ENCODE measurements at regions not wholly inside any gene's neighbourhood (a gene's known extent, or its start where the extent isn't known, plus 50 kb on each side); places are given as distances from the start of the nearest gene placed in this dataset.
"Not testable (repeated sequence)": the region's sequence is repeated elsewhere in the genome, so short reads cannot be mapped to it uniquely, and the experiment has no call there.

GRCh38 chr2:16726147-16726546 is 60.5 kb upstream of the CYRIA start:
- H3K9me2 ChIP-seq (replicated peaks; ENCODE audit: insufficient read depth): no peaks in the 10 kb centered on the region
- WGBS (ENCODE audit: low lambda C conversion rate, missing lambda C conversion rate): 87% methylated on average over 2 of the region's 2 CpGs
- no peaks in the 10 kb centered on the region for H3K9me3 ChIP-seq (ENCODE audit: low read depth)
- no peaks in the 10 kb centered on the region for H3K4me1 ChIP-seq (ENCODE audit: insufficient read depth)
- H2AFZ ChIP-seq: no peak overlapping the region
- H3K4me2 ChIP-seq: no peak overlapping the region
- no peaks in the 10 kb centered on the region for H4K20me1 ChIP-seq (ENCODE audit: insufficient read depth, poor library complexity, severe bottlenecking)
- no peaks in the 10 kb centered on the region for H3K36me3 ChIP-seq (replicated peaks; ENCODE audit: insufficient read depth, low read depth)
- no peaks in the 10 kb centered on the region for H3K79me2 ChIP-seq
- DNase-seq (ENCODE audit: low spot score): no peak
- H3K4me3 ChIP-seq: no peak overlapping the region
- H3K27me3 ChIP-seq: peaks cover 6% of the 10 kb centered on the region
- no peak overlapping the region for H3K27ac ChIP-seq
- TF ChIP-seq EZH2 (IDR thresholded peaks at IDR 0.05; ENCODE audit: borderline replicate concordance) (no peak), EZH2phosphoT487 (IDR thresholded peaks at IDR 0.05; ENCODE audit: low read depth, severe bottlenecking, unreplicated experiment) (no peak), CTCF (IDR thresholded peaks at IDR 0.05; ENCODE audit: poor library complexity) (no peak)

DNA sequence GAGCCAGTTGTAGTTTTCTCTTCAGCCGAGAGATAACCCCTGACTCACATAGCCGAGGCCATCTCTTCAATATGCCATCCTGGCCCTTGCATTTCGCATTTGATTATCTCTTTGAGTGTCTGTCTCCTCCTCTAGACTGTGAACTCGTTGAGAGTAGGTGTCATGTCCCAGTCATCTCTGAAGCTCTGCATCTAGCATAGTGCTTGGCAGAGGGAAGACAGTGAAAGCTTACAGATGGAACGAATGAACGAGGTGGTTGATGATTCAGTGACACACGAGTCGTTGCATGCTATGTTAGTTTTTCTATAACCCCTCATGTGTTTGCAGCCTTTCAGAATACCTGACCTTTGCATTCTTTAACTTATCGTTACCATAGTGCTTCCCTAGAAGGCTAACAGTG is 59.9 kb upstream of the CYRIA start:
- H3K79me2 ChIP-seq: no peaks in the 10 kb centered on the region
- no peak overlapping the region for H3K4me3 ChIP-seq
- DNase-seq (ENCODE audit: low spot score): no peak
- no peak overlapping the region for H3K27ac ChIP-seq
- no peaks in the 10 kb centered on the region for H3K9me2 ChIP-seq (replicated peaks; ENCODE audit: insufficient read depth)
- H3K27me3 ChIP-seq: peaks cover 10% of the 10 kb centered on the region
- no peaks in the 10 kb centered on the region for H3K36me3 ChIP-seq (replicated peaks; ENCODE audit: insufficient read depth, low read depth)
- no peak overlapping the region for H2AFZ ChIP-seq
- H4K20me1 ChIP-seq (ENCODE audit: insufficient read depth, poor library complexity, severe bottlenecking): no peaks in the 10 kb centered on the region
- 70% methylated on average over 9 of the region's 9 CpGs for WGBS (ENCODE audit: low lambda C conversion rate, missing lambda C conversion rate)
- no peaks in the 10 kb centered on the region for H3K4me1 ChIP-seq (ENCODE audit: insufficient read depth)
- no peaks in the 10 kb centered on the region for H3K9me3 ChIP-seq (ENCODE audit: low read depth)
- TF ChIP-seq EZH2phosphoT487 (IDR thresholded peaks at IDR 0.05; ENCODE audit: low read depth, severe bottlenecking, unreplicated experiment) (no peak), EZH2 (IDR thresholded peaks at IDR 0.05; ENCODE audit: borderline replicate concordance) (no peak), CTCF (IDR thresholded peaks at IDR 0.05; ENCODE audit: poor library complexity) (no peak)
- no peak overlapping the region for H3K4me2 ChIP-seq

DNA sequence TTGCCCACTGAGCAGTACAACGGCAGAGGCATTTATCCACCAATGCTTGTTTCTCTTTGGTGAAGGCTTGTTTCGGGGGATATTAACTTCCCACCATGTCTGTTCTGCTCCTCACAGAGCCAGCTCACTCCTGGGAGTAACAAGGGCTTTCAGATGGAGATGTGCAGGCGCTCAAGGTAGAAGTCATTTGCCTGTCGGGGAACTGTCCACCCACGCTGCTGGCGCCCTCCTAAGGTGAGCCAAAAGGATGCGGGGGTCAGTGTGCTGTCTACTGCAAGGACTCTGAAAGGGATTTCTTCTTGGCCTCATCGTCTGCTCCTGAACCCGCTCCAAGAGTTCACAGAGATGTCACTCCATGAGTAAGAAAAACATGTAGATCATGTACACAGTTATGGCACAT is 57.0 kb upstream of the CYRIA start:
- Histone ChIP-seq H3K9me2 (replicated peaks; ENCODE audit: insufficient read depth) (no peaks in the 10 kb centered on the region), H3K27me3 (peaks cover 10% of the 10 kb centered on the region), H3K27ac (no peak overlapping the region), H3K4me1 (ENCODE audit: insufficient read depth) (no peaks in the 10 kb centered on the region), H3K79me2 (no peaks in the 10 kb centered on the region), H3K36me3 (replicated peaks; ENCODE audit: insufficient read depth, low read depth) (no peaks in the 10 kb centered on the region), H3K4me3 (no peak overlapping the region), H3K4me2 (no peak overlapping the region), H2AFZ (no peak overlapping the region), H4K20me1 (ENCODE audit: insufficient read depth, poor library complexity, severe bottlenecking) (no peaks in the 10 kb centered on the region), H3K9me3 (ENCODE audit: low read depth) (no peaks in the 10 kb centered on the region)
- WGBS (ENCODE audit: low lambda C conversion rate, missing lambda C conversion rate): 55% methylated on average over 9 of the region's 9 CpGs
- DNase-seq (ENCODE audit: low spot score): no peak
- TF ChIP-seq EZH2 (IDR thresholded peaks at IDR 0.05; ENCODE audit: borderline replicate concordance): no peak
- TF ChIP-seq EZH2phosphoT487 (IDR thresholded peaks at IDR 0.05; ENCODE audit: low read depth, severe bottlenecking, unreplicated experiment): no peak
- no peak for TF ChIP-seq CTCF (IDR thresholded peaks at IDR 0.05; ENCODE audit: poor library complexity)

- Histone ChIP-seq H3K4me3 (no peak overlapping the region), H3K4me1 (ENCODE audit: insufficient read depth) (no peaks in the 10 kb centered on the region), H3K27ac (no peak overlapping the region), H2AFZ (no peak overlapping the region), H4K20me1 (ENCODE audit: insufficient read depth, poor library complexity, severe bottlenecking) (no peaks in the 10 kb centered on the region), H3K9me2 (replicated peaks; ENCODE audit: insufficient read depth) (no peaks in the 10 kb centered on the region), H3K36me3 (replicated peaks; ENCODE audit: insufficient read depth, low read depth) (no peaks in the 10 kb centered on the region), H3K4me2 (no peak overlapping the region), H3K79me2 (no peaks in the 10 kb centered on the region), H3K27me3 (peaks cover 10% of the 10 kb centered on the region), H3K9me3 (ENCODE audit: low read depth) (no peaks in the 10 kb centered on the region)
- WGBS (ENCODE audit: low lambda C conversion rate, missing lambda C conversion rate): 88% methylated on average over 1 of the region's 1 CpG
- TF ChIP-seq EZH2phosphoT487 (IDR thresholded peaks at IDR 0.05; ENCODE audit: low read depth, severe bottlenecking, unreplicated experiment): no peak
- no peak for TF ChIP-seq CTCF (IDR thresholded peaks at IDR 0.05; ENCODE audit: poor library complexity)
- TF ChIP-seq EZH2 (IDR thresholded peaks at IDR 0.05; ENCODE audit: borderline replicate concordance): no peak
- no peak for DNase-seq (ENCODE audit: low spot score)
These were observed 56.5 kb upstream of the CYRIA start for GRCh38 chr2:16722126-16722525.

GRCh38 chr2:16721529-16721928 is 55.9 kb upstream of the CYRIA start:
- H2AFZ ChIP-seq; H4K20me1 ChIP-seq (ENCODE audit: insufficient read depth, poor library complexity, severe bottlenecking); H3K9me2 ChIP-seq (replicated peaks; ENCODE audit: insufficient read depth); H3K4me3 ChIP-seq; H3K4me2 ChIP-seq; H3K4me1 ChIP-seq (ENCODE audit: insufficient read depth); H3K9me3 ChIP-seq (ENCODE audit: low read depth); DNase-seq (ENCODE audit: low spot score); H3K36me3 ChIP-seq (replicated peaks; ENCODE audit: insufficient read depth, low read depth); H3K79me2 ChIP-seq; H3K27ac ChIP-seq: not testable (repeated sequence)
- H3K27me3 ChIP-seq: peaks cover 10% of the 10 kb centered on the region
- 80% methylated on average over 4 of the region's 4 CpGs for WGBS (ENCODE audit: low lambda C conversion rate, missing lambda C conversion rate)

All from hepatocyte (in vitro differentiated cells).